ENCODE measurements at regions not wholly inside any gene's neighbourhood (a gene's known extent, or its start where the extent isn't known, plus 50 kb on each side); places are given as distances from the start of the nearest gene placed in this dataset.
"Not testable (repeated sequence)": the region's sequence is repeated elsewhere in the genome, so short reads cannot be mapped to it uniquely, and the experiment has no call there.

DNA sequence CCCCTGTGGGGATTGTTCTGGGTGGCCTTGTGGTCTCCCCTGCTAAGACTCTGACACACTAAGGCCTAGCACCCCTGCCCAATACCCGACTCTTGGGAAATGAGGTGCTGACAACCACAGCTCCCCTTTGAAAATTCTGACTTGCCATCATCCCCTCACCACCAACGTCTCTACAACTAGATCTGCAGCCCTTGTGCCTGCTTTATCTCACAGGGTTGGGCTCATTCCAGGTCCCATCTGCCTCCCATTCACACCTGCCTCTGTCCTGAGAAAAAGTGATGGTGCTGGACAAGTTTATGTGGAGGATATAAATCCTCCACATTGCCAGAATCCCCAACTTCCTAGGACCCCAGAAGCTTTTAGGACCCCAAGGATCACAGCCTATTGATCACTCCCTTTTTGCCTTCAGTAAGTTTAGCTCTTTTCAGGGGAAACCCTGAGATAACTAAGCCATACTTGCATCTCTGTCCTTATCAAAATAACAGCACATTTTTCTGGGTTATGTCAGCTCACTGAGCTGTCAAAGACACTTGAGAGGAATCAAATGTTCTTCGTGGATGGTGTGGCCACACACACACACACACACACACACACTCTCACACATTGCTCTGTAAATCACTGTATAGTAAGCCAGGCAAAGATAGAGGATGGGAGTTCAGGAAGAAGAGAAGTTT is 136.8 kb upstream of the CES5A start:
- DNase-seq, result no peak

DNA sequence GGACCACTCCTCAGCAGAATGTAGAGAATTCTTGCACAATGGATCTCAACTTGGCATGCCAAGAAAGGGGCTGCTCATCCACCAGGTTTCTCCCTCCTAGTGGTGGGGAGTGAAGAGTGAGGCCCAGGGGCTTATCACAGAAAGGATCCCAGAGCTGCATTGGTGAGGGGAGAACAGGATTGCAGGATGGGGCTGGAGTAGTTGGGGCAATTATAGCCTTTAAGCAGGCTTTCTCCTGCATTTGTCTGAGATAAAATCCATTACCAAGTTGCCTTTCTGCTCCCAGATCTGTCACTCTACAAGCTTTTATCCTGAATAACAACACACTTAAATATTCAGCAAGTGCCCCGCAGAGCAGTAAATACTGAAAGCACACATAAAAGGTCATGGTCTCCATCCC is 130.8 kb upstream of the CES5A start:
- DNase-seq, result no peak

DNA sequence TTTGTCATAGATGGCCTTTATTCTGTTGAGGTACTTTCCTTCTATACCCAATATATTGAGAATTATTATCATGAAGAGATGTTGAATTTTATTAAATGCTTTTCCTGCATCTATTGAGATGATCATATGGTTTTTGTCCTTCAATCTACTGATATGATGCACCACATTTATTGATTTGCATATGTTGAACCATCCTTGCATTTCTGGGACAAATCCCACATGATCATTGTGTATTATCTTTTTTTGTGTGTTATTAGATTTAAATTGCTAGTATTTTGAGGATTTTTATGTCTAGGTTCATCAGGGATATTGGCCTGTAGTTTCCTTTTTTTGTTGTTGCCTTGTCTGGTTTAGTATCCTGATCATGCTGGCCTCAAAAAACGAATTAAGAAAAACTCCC is 124.5 kb upstream of the CES5A start:
- DNase-seq, result no peak

GRCh38 chr16:55993088-55993487 is 117.9 kb upstream of the CES5A start:
- DNase-seq, result no peak

DNA sequence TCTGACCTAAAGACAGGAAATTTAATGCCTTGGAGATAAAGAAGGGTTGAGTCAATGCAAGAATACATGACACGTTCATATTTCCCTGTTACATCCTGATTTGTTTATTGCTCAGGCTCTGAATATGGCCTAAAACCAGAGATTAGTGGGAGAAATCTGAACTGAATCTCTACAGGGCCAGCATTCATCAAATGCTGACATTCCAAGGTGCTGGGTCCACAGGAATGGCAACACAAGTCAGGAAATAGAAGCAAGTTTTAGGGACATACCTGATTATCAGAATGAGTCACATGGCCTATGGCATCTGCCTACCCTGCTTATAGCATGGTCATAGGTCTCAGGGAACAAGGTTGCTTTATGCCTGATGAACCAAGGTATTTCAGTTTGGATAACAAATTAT is 117.4 kb upstream of the CES5A start:
- DNase-seq, result no peak

GRCh38 chr16:55991843-55992242 is 116.7 kb upstream of the CES5A start:
- no peak for DNase-seq

DNA sequence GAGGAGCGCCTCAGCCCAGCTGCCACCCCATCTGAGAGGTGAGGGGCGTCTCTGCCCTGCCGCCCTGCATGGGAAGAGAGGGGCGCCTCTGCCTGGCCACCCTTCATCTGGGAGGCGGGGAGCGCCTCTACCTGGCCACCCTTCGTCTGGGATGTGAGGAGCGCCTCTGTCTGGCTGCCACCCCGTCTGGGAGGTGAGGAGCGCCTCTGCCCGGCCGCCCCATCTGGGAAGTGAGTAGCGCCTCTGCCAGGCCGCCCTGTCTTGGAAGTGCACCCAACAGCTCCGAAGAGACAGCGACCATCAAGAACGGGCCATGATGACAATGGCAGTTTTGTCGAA is 114.4 kb upstream of the CES5A start:
- DNase-seq, result no peak

DNA sequence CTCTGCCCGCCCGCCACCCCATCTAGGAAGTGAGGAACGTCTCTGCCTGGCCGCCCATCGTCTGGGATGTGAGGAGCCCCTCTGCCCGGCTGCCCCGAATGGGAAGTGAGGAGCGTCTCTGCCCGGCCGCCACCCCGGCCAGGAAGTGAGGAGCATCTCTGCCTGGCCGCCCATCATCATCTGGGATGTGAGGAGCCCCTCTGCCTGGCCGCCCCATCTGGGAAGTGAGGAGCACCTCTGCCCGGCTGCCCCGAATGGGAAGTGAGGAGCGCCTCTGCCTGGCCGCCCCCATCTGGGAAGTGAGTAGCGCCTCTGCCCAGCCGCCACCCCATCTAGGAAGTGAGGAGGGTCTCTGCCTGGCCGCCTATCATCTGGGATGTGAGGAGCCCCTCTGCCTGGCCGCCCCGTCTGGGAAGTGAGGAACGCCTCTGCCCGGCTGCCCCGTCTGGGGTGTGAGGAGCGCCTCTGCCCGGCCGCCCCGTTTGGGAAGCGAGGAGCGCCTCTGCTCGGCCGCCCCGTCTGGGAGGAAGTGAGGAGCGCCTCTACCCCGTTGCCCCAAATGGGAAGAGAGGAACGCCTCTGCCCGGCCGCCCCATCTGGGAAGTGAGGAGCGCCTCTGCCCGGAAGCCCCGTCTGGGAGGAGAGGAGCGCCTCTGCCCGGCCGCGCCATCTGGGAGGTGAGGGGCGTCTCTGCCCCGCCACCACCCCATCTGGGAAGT is 113.8 kb upstream of the CES5A start:
- not testable (repeated sequence) for DNase-seq

- no peak for DNase-seq
These were observed 112.8 kb upstream of the CES5A start for GRCh38 chr16:55988013-55988412.

GRCh38 chr16:55982597-55982996 is 107.4 kb upstream of the CES5A start:
- no peak for DNase-seq

DNA sequence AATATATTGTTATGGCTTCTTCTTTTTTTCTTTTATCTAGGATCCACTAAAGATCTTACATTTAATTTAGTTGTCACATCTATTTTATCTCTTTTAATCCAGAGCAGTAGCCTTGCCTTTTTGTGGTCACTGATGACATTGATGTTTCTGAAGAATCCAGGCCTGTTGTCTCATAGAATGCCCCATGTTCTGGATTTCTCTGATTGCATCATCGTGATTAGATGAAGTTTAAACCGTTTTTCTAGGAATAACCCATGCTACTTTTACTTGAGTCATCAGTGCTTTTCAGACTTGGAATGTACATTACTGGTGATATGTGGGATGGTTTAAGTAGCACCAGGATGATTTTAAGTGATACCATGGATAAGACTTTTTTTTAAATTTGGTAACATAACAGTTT is 106.4 kb upstream of the CES5A start:
- DNase-seq, result no peak

DNA sequence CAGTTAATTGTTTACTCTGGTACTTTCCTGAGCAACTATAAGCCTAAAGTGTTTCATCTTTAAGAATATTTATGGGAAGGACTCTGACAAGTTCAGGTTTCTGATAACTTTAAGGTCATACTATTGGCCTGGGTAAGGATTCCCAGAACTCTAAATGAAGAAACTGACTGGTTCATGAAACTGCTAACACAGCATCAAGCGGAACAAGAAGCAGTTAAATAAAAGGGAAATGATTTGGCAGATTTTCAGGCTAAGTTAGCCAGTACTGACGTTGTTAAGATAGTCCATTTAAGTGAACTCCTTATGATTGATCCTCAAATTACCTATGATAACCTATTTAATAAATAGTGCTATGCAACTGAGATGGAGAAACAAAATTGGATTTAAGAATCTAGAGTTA is 101.6 kb upstream of the CES5A start:
- no peak for DNase-seq

DNA sequence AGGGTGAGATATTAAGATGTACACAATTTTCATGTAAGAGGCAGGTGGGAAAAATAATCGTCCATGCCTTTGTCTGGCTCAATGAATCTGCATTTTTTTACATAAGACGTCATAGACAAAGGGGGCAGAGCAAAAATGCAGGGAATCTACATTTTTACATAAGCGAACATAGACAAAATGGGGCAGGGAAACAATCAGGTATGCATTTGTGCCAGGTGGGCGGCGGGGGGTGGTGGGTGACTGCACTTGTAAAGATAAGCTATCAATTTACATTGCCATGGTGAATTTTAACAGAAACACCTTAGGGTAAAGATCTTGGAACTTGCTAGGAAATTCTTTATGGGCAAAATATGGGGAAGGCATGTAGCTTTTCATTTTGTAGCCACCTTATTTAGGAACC is 96.3 kb upstream of the CES5A start:
- DNase-seq, result no peak

GRCh38 chr16:55968221-55968620 is 93.0 kb upstream of the CES5A start:
- no peak for DNase-seq

DNA sequence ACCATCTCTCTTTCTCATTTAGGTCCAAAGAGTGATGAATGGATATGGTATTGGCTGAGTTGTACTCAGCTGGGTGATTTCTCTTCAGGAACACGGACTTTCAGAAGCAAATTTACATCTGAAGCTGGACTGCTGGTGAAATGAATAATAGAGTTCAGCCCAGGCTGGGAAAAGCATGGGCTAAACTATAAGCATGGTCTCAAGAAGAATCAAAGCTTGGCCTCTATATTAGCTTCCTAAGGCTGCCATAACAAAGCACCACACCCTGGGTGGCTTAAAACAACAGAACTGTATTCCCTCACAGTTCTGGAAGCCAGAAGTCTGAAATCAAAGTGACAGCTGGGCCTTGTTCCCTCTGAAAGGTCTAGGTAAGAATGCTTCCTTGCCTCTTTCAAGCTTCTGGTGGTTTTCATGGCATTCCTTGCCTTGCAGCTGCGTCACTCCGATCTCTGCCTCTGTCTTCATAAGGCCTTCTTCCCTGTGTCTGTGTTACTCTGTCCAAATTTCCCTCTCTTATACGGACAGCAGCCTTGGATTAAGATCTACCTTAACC is 89.8 kb upstream of the CES5A start:
- no peak for DNase-seq

DNA sequence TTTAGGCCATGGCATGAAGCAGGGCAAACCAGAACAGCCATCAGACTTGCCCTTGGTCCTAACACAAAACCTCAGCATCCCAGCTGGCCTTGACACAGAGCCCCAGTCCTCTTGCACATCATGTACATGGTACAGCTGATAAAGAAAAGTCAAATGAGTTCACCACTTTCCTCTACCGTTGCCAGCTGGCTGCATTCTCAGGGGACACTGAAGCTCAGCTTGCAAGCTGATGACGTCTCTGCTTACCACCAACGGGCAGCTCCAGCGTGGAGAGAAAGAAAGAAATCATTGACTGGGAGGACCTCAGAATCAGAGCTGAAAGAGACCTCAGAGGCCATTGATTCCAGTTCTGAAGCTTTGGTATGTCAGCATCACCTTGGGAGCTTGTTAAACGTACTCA is 80.7 kb upstream of the CES5A start:
- no peak for DNase-seq

GRCh38 chr16:55955424-55955823 is 80.3 kb upstream of the CES5A start:
- DNase-seq, result no peak

- DNase-seq, result no peak
These were observed 79.7 kb upstream of the CES5A start for GRCh38 chr16:55954906-55955305.

DNA sequence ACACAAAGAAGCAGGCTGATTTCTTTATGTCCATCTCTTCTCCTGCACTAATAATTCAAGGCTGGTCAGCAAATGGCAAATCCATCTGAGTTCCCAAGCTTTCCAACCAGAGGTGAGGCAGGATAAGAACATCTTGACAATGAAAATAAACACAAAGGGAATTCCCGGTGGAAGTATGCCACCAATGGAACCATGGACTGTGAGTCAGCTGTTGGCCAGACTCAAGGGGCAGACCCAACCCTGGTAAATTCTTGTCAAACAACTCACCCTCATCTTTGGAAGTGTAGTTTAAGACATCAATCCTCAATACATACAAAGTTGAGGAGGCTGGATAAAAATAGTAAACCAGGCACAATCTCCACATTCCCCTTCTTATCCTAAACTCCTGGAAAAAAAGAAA is 74.3 kb upstream of the CES5A start:
- peak; percentile 6 for DNase-seq

- DNase-seq, result peak; percentile 33
These were observed 73.1 kb upstream of the CES5A start for GRCh38 chr16:55948230-55948629.

- DNase-seq, result no peak
These were observed 72.2 kb upstream of the CES5A start for GRCh38 chr16:55947366-55947765.

GRCh38 chr16:55944377-55944802 is 69.2 kb upstream of the CES5A start:
- peak; percentile 68 for DNase-seq

DNA sequence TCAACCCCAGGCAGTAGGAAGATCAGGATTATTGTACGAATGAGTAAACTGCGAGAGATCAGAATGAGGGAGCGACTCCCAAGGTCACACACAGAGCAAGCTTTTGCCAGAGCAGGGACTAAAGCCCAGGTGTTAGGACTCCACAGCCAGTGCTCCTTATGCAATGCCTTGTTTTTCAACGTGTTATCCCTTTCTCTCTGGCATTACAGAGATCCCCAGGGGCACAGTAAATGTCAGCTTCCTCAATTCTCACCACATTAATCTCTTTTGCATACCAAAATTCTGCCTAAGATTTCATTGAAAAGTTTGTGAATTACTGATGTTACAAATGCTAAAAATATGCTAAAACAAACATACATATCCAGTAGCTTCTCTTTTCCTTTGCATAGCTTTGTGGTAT is 68.1 kb upstream of the CES5A start:
- no peak for DNase-seq

DNA sequence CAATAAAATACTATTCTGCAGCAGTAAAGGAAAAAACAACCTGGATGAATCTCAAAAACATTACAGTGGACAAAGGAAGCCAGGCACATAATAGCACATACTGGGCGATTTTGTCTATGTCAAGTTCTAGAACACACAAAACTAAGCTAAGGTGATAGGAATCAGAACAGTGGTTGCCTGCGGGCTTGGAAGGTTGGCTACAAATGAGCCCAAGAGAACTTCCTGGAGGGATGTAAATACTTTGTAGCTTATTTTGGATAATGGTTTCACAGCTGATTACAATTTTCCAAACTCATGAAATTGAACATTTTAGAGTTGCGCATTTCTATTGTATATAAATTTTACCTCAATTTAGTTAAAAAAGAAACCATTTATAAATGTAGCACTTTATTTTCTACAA is 67.6 kb upstream of the CES5A start:
- no peak for DNase-seq

GRCh38 chr16:55941552-55941951 is 66.4 kb upstream of the CES5A start:
- no peak for DNase-seq

All from DMS53 (cell line).